Femur (tissue), 1 donor: ENCODE measurements at regions not wholly inside any gene's neighbourhood (a gene's known extent, or its start where the extent isn't known, plus 50 kb on each side); places are given as distances from the start of the nearest gene placed in this dataset.
"Not testable (repeated sequence)": the region's sequence is repeated elsewhere in the genome, so short reads cannot be mapped to it uniquely, and the experiment has no call there.

Experiments
- DNase-seq: peaks from one replicate; pipeline ENCODE4 v3.0.0-alpha.2; 2017

DNA sequence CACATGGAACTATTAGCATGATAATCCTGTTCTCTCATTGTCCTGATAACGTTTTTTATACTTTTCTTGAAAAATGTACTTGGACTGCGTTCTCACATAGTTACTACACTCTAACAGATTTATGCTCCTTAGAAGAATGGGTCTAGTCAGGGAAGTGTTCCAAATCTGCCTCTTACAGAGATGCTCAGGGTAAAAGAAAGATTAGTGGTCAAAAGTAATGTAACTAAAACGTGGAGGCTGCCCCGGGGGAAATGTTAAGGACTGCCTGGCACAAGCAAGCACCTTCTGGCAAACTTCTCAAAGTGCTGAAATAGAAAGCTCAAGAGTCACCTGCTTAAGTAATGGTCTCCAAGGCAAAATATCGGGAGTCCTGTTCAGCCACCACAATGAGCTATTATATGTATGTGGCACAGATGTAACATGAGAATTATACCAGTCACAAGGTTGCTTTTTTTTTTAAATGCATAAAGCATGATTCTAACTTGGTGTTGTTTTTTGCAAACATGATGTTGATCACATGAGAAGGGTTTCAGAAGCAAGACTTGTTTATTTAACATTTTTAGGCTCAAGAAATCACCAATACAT is 244.5 kb upstream of the JARID2 start:
- no peak for DNase-seq

DNA sequence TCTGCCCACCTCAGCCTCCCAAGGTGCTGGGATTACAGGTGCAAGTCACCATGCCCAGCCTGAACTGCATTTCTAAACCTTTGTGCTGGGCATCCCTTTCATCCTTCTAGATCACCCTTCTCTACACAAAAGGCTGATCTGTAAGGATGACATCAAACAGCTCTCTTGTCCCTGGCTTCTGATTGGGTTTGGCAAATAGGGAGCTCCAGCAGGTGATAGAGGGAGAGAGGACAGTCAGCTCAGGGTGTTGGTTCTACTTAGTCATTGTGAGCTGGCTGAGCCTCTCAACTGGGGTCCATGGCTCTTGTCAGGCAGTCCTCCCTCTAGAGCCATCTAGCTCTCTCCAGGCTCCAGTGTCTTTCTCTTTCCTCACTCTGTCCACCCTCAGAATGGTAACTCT is 237.6 kb upstream of the JARID2 start:
- DNase-seq: no peak

DNA sequence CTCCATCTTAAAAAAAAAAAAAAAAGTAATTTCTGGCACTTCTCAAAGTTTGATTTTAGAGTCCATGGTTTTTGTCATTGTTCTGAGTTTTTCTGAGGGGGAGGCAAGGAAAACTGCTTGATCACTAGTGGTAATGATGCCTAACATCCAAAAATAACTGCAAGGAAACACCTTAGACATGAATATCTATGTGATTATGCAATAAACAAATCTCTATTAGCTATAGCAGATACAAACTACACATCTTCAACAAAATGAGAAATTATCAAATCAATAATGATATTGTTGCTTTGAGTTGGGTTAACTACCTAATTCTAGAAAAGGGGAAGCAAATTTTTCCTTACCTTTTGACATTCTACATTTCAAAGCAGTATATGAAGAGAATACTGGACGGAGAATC is 230.9 kb upstream of the JARID2 start:
- DNase-seq: no peak

DNA sequence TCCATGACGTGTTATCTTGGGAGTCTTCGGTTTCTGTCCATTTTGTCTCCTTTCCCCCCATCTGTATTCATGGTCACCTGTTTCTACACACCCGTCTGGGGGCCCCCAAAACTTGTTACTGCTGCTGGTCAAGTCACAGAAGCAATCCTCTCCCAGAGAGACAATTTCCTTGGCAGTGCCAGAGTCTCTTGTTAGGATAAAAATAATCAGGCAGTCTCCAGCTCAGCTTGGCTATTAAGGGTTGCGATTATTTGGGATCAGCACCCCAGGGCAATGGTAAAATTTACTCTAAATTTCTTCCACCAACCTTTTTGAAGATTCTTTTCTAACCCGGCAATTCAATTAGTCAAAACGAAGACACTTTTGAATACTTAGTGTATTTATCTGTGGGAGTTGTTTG is 229.1 kb upstream of the JARID2 start:
- DNase-seq: no peak

DNA sequence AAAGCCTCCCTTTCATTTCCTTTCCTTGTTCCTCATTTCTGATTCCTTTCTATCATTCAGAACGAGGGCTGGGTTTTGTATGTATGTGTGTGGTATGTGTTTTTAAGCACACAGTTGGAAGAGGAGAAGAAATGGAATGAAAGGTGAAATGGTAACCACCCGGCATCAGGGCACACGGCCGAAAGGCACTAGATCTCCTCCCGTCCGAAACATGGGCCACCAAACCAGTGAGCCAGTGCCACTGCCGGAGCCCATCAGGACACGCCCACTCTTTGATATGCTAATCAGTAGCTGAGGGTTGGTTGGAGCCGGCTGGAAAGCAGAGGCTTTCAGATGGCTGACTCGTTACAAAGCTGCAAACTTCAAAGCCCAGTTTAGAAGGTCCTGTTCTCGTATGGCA is 228.6 kb upstream of the JARID2 start:
- no peak for DNase-seq

DNA sequence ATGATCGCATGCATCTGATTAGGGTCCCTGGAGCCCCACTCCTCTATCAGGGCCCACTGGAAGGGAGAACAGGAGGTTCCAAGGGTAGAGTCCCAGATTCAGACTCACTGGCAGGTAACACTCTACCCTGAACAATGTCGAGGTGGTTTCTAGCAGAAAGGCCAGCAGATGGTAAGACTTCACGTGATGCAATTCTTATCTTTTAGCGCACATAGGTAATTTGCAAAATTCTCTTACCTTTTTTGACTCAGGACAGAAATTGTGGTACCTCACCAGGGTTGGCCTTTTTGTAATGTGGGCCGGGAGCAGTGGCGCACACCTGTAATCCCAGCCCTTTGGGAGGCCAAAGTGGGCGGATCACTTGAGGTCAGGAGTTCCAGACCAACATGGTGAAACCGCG is 228.1 kb upstream of the JARID2 start:
- DNase-seq: no peak

DNA sequence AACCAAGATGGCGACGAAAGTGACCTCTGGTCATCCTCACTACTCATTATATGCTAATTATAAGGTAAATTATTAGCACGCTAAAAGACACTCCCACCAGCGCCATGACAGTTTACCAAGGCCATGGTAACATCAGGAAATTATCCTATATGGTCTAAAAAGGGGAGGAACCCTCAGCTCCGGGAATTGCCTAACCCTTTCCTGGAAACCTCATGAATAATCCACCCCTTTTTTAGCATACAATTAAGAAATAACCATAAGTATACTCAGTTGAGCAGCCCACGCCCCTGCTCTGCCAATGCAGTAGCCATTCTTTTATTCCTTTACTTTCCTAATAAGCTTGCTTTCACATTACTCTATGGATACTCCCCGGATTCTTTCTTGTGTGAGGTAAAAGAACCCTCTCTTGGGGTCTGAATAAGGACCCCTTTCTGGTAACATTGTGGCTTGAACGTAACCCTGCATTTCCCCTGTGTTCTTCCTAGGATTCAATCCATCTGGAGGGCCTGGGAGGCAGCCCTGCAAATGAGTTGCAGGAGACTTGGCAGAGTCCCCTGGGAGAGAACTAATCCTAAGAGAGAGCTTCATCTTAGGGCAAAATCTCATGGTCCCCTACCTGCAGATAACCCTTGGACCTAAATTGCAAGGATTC is 225.6 kb upstream of the JARID2 start:
- DNase-seq: no peak

DNA sequence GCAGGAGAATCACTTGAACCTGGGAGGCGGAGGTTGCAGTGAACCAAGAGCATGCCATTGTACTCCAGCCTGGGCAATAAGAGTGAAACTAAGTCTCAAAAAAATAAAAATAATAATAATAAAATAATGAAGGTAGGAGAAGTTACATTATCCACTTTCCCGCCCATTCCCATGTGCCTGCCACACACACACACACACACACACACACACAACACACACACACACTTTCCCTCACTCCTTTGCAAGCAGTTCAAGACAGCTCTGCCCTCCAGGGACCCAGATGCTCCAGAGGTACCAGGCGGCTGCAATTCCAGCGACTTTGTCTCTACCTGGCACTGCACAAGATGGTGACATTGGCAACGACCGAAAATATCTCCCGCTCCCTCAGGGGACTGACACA is 224.8 kb upstream of the JARID2 start:
- no peak for DNase-seq

DNA sequence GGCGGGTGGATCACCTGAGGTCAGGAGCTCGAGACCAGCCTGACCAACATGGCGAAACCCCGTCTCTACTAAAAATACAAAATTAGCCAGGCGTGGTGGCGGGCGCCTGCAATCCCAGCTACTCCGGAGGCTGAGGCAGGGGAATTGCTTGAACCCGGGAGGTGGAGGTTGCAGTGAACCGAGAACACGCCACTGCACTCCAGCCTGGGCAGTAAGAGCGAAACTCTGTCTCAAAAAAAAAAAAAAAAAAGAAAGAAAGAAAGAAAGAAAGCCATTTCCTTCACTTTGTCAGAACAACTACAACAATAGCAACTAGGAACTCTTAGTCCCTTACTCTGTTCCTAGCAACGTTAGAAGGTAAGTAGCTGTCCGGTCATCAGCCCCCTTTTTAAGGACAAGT is 222.9 kb upstream of the JARID2 start:
- DNase-seq: not testable (repeated sequence)

DNA sequence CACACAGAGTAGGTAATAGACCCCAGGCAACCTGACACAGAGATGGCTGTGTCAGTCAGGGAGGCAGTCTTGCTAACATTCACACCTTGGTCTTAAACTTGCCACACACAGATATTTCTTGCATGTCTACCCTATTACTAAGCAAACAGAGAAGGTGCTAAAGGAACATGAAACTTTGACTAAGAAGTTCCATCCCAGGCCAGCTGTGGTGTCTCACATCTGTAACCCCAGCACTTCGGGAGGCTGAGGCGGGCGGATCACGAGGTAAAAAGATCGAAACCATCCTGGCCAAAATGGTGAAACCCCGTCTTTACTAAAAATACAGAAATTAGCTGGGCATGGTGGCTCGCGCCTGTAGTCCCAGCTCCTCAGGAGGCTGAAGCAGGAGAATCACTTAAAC is 222.4 kb upstream of the JARID2 start:
- no peak for DNase-seq

DNA sequence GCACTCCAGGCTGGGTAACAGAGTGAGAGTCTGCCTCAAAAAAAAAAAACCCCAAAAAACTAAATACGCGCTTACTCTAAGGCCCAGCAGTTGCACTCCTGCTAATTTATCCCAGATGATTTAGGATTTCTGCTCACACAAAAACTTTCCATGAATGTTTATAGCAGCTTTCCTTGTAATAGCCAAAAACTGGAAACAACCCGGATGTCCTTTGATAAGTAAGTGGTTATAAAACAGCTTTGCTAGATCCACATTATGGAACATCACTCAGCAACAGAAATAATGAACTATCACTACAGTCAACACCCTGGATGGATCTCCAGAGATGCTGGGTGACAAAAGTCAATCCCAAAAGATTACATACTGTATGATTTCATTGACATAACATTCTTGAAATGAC is 220.4 kb upstream of the JARID2 start:
- DNase-seq: no peak

DNA sequence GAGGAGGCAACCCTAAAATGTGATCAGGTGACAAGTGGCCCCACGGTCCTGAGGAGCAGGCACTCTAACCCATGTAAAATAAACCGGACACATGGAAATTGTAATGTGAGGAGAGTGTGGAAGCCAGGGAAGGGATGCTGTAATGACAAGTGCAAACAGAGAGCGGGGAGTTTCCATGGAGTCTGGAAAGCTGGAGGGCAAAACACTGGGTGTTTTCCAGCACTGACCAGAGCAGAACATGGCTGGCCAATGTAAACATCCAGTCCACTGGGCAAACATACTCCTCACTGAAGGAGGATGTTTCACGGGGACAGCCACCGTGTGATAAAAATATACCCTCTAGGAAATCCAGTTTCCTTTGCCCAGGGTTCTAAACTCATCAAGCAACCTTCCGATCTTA is 219.0 kb upstream of the JARID2 start:
- peak; percentile 76 for DNase-seq

DNA sequence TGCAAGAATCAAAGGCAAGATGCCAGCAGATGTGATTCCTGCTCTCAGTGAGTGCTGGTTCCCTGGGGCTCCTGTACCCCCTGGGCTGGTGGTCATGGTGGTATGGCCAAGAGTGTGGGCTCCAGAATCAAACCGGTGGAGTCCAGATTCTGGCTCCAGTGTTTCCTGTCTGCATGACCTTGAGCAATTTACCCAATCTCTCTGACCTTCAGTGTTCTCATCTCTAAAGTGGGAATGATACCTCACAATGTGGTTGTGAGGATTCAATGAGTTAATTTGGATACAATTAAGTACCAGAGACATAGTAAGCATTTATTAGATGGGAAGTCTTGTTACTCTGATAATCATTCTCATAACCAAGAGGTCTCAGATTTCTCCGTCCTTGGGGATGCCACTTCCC is 218.4 kb upstream of the JARID2 start:
- no peak for DNase-seq

DNA sequence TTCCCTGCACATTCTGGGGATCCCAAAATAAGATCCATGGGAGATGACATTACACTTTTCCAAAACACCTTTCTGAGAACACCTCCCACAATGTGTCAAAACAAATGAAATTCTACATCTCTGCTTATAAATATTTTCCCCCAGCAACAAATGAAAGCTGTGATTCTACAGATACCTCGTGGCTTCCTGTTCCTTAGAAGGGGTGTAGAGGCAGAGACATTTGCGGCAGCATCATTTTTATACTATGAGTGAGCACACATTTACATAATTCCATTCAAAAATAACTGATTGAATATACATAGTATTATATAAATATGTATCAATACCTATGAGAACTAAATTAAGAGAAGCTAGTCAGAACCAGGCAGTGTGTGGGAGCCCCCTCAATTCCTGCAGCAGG is 213.9 kb upstream of the JARID2 start:
- DNase-seq: no peak

DNA sequence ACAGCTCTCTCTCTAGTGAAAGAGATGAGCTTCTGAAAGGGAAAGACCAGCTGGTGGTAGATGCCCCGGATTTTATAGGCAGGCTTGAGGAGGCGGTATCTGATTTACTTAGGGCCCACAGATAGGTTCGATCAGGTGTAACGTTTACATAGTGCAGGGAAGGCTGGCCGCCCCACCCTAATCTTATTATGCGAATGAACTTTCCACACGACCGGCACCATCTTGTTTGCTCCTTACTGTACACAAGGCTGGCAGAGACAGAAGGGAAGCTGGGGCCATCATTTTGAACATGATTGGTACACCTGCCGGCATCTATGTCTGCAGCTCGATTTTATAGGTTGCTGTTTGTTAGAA is 212.0 kb upstream of the JARID2 start:
- DNase-seq: no peak

DNA sequence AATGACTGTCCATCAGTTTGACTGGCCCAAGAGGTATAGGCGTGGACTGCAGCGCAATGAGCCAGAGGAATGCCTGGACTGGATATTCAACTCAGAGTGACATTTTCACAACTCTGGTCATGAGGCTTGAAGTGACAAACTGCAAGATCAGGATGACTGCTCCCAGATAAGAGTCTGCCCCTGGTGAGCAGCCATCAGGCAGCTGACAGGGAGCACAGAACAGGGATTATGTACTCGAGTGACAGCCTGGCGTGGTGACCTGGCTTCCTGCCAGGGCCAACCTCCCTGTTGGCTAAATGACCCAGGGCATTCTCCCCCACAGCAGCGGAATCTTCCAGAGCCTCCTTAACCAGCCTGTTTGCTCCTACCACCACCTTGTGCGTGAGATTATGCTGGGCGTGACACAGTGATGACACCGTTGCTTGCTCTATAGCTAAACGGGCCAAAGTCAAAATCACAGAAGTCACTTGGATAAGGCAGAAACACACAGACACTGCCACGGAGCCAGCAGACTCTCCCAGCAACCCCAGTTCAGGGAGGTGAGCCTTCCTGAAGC is 209.1 kb upstream of the JARID2 start:
- peak; percentile 75 for DNase-seq

DNA sequence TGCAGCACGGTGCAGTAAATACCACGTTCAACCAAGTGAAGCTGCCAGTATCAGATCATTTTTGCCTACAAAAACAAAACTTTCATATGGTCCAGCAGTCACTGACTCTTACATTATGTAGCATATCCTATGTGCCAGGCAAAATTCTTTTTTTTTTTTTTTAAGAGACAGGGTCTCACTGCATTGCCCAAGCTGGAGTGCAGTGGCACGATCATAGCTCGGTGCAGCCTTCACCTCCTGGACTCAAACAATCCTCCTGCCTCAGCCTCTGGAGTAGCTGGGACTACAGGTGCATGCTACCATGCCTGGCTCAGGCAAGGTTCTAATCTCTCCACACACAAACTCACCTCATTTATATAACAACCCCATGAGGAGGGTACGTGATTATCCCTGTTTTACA is 208.6 kb upstream of the JARID2 start:
- DNase-seq: no peak

DNA sequence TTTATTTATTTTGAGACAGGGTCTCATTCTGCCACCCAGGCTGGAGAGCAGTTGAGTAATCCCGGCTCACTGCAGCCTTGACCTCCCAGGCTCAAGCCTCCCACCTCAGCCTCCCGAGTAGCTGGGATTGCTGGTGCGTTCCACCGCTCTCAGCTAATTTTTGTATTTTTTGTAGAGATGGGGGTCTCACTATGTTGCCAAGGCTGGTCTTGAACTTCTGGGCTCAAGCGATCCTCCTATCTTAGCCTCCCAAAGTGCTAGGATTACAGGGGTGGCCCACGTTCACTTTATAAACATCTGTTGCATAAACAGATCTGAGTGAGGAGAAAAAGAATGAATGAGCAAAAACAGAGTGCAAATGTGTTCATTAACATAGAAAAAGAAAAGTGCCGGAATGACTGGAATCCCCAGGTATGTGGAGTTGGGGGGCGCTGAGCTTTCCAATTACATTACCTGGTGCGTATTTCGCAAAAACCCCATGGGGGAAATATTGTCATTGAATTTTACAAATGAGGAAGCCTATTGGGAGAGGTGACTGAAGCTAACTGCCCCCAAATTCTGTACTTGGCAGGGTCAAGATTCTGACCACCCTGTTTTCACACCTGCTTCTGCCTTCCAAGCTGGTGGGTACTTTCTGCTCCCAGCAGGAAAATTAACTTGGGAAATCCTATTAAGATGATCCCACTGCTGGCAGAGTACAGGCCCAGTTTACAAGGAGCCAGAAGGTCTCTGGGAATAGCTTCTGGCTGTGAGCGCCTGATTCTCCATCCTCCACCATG is 207.7 kb upstream of the JARID2 start:
- DNase-seq: no peak

DNA sequence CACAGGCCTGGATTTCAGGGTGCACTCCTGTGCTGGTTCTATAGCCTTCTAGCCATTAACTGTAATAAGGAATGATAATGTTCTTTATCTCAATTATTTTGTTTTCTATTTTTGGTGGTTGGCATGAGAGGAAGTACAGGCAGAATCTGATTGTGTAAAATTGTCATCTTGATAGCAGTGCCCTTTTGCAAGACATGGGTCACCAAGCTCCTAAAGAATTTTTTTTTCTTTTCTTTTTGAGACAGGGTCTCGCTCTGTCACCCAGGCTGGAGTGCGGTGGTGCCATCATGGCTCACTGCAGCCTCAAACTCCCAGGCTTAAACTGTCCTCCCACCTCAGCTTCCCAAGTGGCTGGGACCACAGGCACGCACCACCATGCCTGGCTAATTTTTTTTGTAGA is 206.7 kb upstream of the JARID2 start:
- no peak for DNase-seq

DNA sequence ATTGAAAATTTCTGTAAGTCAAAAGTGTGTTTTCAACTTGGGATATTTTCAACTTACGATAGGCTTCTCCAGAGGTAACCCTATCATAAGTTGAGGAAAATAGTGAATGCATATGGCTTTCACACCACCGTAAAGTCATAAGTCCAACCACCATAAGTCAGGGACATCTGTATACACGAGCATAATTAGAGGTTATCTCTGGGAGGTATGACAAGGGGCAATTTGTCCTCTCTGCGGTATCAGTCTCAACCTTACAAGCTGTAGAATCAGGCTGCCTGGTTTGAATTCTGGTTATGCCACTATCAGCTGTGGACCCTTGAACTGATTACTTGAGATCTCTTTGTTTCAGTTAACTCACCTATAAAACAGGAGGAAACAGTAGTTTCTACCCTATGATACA is 202.9 kb upstream of the JARID2 start:
- no peak for DNase-seq

DNA sequence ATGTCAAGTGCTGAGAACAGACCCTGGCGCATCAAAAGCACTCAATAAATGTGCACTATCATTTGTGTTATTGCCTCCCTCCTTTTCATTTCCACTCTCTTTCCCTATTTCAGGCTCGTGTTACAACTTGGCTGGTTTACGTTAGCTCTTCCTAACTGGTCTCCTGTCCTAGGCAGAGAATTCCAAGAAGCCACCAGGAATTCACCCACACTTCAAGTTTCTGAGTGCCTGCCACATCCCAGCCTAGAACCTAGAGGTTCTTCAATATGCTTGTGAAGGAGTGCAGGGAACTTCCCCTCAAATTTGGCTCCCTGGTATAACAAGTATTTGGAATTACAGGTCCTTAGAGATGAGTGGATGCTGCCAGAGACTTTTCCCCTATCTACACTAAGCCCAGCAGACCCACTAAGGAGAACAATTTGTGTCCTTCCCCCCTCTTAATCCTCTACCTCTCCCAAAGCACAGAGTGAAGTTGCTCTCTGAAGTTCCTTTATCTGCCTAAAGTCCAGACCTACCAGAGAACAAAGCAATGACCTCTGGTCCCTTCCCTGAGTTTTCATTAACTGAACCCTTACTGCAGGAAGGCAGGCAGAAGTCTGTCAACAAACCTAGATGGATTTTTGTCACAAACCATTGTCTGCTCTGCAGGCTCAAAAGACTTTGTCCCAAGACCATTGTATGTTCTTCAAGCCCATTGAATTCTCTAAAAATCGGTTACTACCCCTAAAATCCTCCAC is 201.6 kb upstream of the JARID2 start:
- no peak for DNase-seq

DNA sequence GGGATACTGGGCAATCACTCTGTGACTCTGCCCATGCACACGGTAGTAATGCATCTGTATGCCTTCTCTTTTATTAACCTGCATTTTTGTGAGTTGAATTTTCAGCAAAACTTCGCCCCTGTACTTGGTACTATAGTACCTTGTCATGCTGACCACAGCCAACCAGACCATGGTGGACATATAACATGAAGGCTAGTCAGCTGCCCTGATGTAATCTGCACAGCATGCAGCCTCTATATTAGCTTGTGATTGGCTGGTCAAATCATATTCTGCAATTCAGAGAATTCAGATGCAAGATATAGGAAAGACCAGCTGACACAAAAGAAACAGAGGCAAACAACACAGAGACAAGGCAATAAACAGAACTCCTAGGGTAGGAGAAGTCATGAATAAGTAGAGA is 200.9 kb upstream of the JARID2 start:
- no peak for DNase-seq

DNA sequence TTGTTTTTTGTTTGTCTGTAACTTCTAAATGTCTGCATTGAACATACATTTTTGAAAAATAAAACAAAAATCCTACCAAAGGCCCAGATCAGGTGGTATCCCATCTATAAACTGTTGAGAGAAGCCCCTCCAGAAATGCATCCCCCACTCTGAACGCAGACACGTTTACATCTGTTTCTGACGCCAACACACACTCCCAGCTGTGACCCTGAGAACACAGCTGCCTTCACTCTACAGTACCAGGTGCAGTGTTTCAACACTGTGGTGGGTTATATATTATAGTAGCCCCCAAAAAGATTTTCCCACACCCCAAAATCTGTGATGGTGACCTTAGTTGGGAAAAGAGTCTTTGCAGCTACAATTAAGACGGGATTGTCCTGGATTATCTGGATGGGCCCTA is 199.1 kb upstream of the JARID2 start:
- DNase-seq: no peak

DNA sequence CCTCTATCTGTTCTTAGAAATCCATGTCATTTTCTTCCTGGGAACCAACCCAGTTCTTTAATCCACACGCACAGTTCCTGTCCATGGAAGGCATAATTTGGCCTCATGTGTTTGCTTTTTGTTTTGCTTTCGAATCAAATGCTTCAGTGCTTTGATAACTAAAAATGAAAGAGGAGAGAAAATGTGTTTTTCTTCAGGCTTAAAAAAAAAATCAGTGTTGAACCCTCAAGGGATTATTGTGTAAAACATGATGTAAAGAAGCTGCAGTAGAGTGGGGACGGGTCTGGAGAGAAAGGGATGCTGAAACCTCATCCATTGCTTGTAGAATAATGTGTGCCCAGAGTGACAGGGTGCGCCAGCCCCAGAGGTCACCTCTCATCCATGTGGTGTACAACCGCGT is 197.5 kb upstream of the JARID2 start:
- DNase-seq: no peak
